Heart right ventricle (tissue), 16 donors: ENCODE measurements at regions not wholly inside any gene's neighbourhood (a gene's known extent, or its start where the extent isn't known, plus 50 kb on each side); places are given as distances from the start of the nearest gene placed in this dataset.

ENCODE experiments used
- ATAC-seq, 8 donors: fragments of 200-7000 bp; cut with Tn5 transposase; one replicate each; pipeline ENCODE4 v1.9.1; 2020; ENCODE audit warnings: mild to moderate bottlenecking in 8 of 8, moderate library complexity in 8 of 8, moderate number of reproducible peaks in 1 of 8
- DNase-seq, 2 donors: peaks; one replicate each; pipeline ENCODE4 v3.0.0-alpha.2; 2020
- H3K27ac ChIP-seq, 10 donors: fragments of 200-600 bp; sonication (generic) in 2 of 10; one replicate each; pipeline versions ENCODE4 v1.5.0 to v1.8.0; 2020 to 2022; ENCODE audit warnings: mild to moderate bottlenecking in 3 of 10
- H3K27me3 ChIP-seq, 7 donors: fragments of 200-600 bp; one replicate each; pipeline ENCODE4 v1.8.0; 2021 to 2022; ENCODE audit warnings: mild to moderate bottlenecking in 2 of 7
- H3K36me3 ChIP-seq, 9 donors: fragments of 200-600 bp; sonication (generic) in 1 of 9; one replicate each; pipeline versions ENCODE4 v1.5.0 to v1.8.0; 2020 to 2022; ENCODE audit warnings: mild to moderate bottlenecking in 2 of 9
- H3K4me1 ChIP-seq, 9 donors: fragments of 200-600 bp; sonication (generic) in 1 of 9; one replicate each; pipeline versions ENCODE4 v1.5.0 to v1.8.0; 2020 to 2022; ENCODE audit warnings: mild to moderate bottlenecking in 4 of 9
- H3K4me3 ChIP-seq, 10 donors: fragments of 200-600 bp; sonication (generic) in 2 of 10; one replicate each; pipeline versions ENCODE4 v1.5.0 to v1.8.0; 2020 to 2022; ENCODE audit warnings: mild to moderate bottlenecking in 7 of 10, moderate library complexity in 2 of 10
- H3K9me3 ChIP-seq, 11 donors: fragments of 200-600 bp in 10 of 11; sonication (generic) in 2 of 11; one replicate each; pipeline versions ENCODE4 v1.5.0 to v1.8.0; 2013 to 2022; ENCODE audit warnings: mild to moderate bottlenecking in 2 of 11, control low read depth in 1 of 11, moderate library complexity in 1 of 11
- WGBS, 2 donors: extraction: QIAGEN DNeasy Blood & Tissue Kit; methylation state at CpG; one replicate each; pipeline ENCODE4 v1.1.7; 2013; ENCODE audit warnings: inconsistent platforms in 1 of 2; 5-methylcytosine and 5-hydroxymethylcytosine counted together
- intact Hi-C, 10 donors: fragments of 100-400 bp; cut with DNase I; formaldehyde crosslinking; loops; one replicate each; pipeline versions ENCODE4 v1.11.1 to v1.14.2; 2022
- TF ChIP-seq, protein P1 (sequence below), 9 donors: fragments of 200-600 bp; sonication (generic) in 2 of 9; IDR thresholded peaks; one replicate each; pipeline versions ENCODE4 v1.5.0 to v1.8.0; 2021 to 2022; ENCODE audit warnings: antibody characterized with exemption in 9 of 9, mild to moderate bottlenecking in 5 of 9, moderate library complexity in 1 of 9
- donor health status: Arrhythmogenic right ventricular cardiomyopathy.
- donor health status: ischemic (EF 13 %, LVEDD 7.1; RV severe dilation, severe dysfunction).
- donor health status: healthy with polysubstance abuse.
- donor health status: DM: no; HTN: yes; CAD: no.
- donor health status: DM: no; HTN: no; CAD: no.
- donor health status: ischemic (EF 25% LVEDD 6.9; RV normal size, moderate dysfunction).
- donor health status: ischemic (EF 25% LVEDD 5.7; RV mildly dilated, moderate dysfunction).
- donor health status: healthy.
- donor health status: DM: yes; HTN: yes; CAD: no.
- donor health status: Ischemic cardiomyopathy.
- donor health status: ischemic (EF 35%, LVEDD 5.7; RV mildly dilated, moderate dysfunction).
- donor health status: nonischemic (EF 11% LVEDD 7.7; RV severe dilation, severe dysfunction).
- donor health status: DM: yes; HTN: yes; CAD: no.
- donor health status: PGD.
- donor health status: ischemic (EF 29% LVEDD 5.4; RV normal size, mild dysfunction).
- donor health status: nonischemic (EF 23%, LVEDD 6.1; RV moderate dilation, normal function).

DNA sequence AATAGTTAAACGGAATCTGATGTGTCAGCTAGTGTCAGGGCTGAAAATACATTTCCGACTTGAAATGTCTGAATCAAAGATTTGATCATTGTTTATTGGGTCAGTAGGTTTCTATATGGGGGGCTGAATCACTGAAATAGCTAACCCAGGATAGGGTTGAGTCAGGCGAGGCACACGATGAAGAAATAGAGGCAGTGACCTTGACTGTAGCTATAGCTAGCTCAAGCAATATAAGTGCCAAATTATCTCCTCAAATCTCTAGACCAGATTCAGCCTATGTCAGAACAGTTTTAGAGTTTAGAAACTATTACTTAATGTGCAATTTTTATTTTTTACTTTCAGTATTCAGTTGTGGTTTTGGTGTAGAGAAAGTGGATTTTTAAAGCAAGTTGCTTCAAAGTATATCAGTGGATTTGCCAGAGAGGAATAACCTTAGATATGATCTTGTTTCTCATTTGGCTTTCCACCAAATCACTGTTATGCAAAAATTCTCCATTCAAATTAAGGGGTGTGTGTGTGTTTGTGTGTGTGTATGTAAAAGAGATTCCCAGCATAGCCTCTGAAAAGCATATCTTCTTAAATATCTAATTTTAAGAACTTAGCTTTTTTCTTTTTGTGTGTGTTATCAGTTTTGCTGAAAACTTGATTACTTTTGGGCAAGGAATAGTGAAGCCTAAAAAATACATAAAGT, 100.3 kb upstream of the RPL34 start:
- DNase-seq (no peak), ATAC-seq (no peak)
- WGBS, 2 donors: 62 to 76% methylated on average over 4 of the region's 4 CpGs
- intact Hi-C loops: loop anchor here in 1 of 10 donors (10.0 kb wide), 1 partner anchor 455 kb away; no protein-coding TSS in a partner anchor
- Histone ChIP-seq H3K4me3 (no peak overlapping the region), H3K36me3 (no peaks in the 10 kb centered on the region), H3K27ac (no peak overlapping the region), H3K4me1 (peaks cover 0 to 8% (median 0%) of the 10 kb centered on the region in 9 donors), H3K27me3 (peaks cover 0 to 17% (median 6%) of the 10 kb centered on the region in 7 donors), H3K9me3 (no peaks in the 10 kb centered on the region)
- TF ChIP-seq, protein P1, sequence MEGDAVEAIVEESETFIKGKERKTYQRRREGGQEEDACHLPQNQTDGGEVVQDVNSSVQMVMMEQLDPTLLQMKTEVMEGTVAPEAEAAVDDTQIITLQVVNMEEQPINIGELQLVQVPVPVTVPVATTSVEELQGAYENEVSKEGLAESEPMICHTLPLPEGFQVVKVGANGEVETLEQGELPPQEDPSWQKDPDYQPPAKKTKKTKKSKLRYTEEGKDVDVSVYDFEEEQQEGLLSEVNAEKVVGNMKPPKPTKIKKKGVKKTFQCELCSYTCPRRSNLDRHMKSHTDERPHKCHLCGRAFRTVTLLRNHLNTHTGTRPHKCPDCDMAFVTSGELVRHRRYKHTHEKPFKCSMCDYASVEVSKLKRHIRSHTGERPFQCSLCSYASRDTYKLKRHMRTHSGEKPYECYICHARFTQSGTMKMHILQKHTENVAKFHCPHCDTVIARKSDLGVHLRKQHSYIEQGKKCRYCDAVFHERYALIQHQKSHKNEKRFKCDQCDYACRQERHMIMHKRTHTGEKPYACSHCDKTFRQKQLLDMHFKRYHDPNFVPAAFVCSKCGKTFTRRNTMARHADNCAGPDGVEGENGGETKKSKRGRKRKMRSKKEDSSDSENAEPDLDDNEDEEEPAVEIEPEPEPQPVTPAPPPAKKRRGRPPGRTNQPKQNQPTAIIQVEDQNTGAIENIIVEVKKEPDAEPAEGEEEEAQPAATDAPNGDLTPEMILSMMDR (IDR thresholded peaks at IDR 0.05): no peak

- H3K36me3 ChIP-seq: no peaks in the 10 kb centered on the region
Measured at GRCh38 chr4:108519208-108519833, 101.1 kb upstream of the RPL34 start.

DNA sequence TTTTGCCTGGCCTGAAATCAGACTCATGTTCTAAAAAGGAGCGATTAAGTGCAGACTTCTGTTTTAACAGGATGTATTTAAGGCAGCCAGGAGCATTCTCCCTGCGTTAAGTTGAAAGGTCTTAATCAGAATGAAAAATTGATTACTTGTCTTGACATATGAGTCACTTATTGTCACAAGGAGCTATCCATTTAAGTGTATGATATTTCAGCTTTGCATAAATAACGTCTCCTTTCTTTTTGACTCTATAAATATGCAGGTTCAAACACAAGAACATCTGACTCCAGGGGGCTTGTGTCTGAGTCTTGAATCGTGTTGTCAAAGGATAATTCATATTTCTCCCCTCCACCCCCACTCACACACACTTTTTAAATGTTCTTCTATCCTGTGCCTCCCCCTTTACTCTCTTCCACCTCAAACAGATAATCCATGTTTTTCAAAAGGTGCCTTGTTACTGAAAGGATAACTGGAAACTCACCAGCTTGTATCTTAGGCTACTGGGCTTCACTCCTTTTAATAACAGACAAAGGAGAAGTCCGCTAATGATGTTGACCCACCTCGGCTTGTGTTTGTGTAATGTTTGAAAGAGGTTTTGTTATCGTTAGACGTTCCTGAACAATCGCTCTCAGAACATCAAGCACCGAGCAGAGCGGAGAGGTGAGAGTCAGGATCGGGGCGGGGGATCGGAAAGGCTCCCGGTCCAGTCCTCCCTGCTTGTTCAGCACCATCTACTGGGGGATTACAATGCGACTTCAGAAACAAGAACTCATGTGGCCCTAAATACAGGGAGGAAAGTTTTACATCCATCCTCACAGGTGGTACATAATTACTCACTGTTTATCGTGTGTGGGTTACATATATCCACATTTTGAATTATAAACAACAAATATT, 107.5 kb upstream of the RPL34 start:
- Histone ChIP-seq H3K4me1 (peaks cover 0 to 6% (median 0%) of the 10 kb centered on the region in 9 donors), H3K27ac (no peak overlapping the region), H3K4me3 (no peak overlapping the region), H3K36me3 (no peaks in the 10 kb centered on the region), H3K9me3 (peaks cover 0 to 10% (median 0%) of the 10 kb centered on the region in 11 donors), H3K27me3 (peaks cover 0 to 36% (median 21%) of the 10 kb centered on the region in 7 donors)
- peak in 7 of 8 donors; percentile 49 to 86 (median 60) for ATAC-seq
- peak in 1 of 2 donors; percentile 38 for DNase-seq
- TF ChIP-seq, protein P1 (IDR thresholded peaks at IDR 0.05): peak in 8 of 9 donors; percentile 12 to 65 (median 52)
- intact Hi-C loops: loop anchor here in 2 of 10 donors (5.0 to 10.0 kb wide), 2 partner anchors 448 to 496 kb away; no protein-coding TSS in a partner anchor
- 12 to 13% methylated on average over 17 of the region's 17 CpGs for WGBS, 2 donors

More at GRCh38 chr4:108519208-108519833, 101.1 kb upstream of the RPL34 start:
- no peak for DNase-seq
- Histone ChIP-seq H3K4me3 (no peak overlapping the region), H3K4me1 (peaks cover 0 to 8% (median 0%) of the 10 kb centered on the region in 9 donors), H3K27ac (no peak overlapping the region), H3K9me3 (no peaks in the 10 kb centered on the region), H3K27me3 (peaks cover 0 to 25% (median 10%) of the 10 kb centered on the region in 7 donors)
- intact Hi-C loops: loop anchor here in 1 of 10 donors (10.0 kb wide), 1 partner anchor 455 kb away; no protein-coding TSS in a partner anchor
- ATAC-seq: no peak
- TF ChIP-seq, protein P1 (IDR thresholded peaks at IDR 0.05): no peak

DNA sequence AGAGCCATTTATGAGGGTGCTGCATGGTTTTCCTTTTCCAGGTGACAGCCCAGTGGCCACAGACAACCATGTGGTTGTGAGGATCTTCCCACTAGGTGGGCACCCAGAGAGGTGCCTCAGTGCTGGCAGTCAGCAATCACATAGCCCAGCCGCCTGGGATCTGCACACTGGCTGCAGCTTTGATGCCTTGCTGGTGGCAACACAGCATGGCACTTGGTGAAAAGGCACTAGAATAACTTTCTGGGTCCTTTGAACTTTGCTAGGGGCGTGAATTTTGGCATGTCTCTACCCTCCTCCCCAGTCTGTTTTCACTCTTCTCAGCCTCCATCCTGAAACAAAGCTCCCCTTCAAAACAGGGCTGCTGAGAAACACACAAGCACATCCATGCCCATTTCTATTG, 108.8 kb upstream of the RPL34 start:
- H3K4me1 ChIP-seq: peaks cover 0 to 6% (median 0%) of the 10 kb centered on the region in 9 donors
- H3K4me3 ChIP-seq: no peak overlapping the region
- peaks cover 0 to 34% (median 21%) of the 10 kb centered on the region in 7 donors for H3K27me3 ChIP-seq
- H3K27ac ChIP-seq: no peak overlapping the region
- intact Hi-C loops: loop anchor here in 2 of 10 donors (5.0 to 10.0 kb wide), 2 partner anchors 447 to 494 kb away; no protein-coding TSS in a partner anchor
- H3K36me3 ChIP-seq: no peaks in the 10 kb centered on the region
- peaks cover 0 to 20% (median 0%) of the 10 kb centered on the region in 11 donors for H3K9me3 ChIP-seq
- TF ChIP-seq, protein P1 (IDR thresholded peaks at IDR 0.05): no peak
- ATAC-seq (no peak), DNase-seq (no peak)
- WGBS, 2 donors: 71 to 81% methylated on average over 2 of the region's 2 CpGs
